GM10248 (cell line): ENCODE measurements at regions not wholly inside any gene's neighbourhood (a gene's known extent, or its start where the extent isn't known, plus 50 kb on each side); places are given as distances from the start of the nearest gene placed in this dataset.

Source experiments
- CTCF ChIA-PET: fragments of 300-600 bp; sonication (Branson Sonifier 250); formaldehyde crosslinking; extraction: SDS; loops from one replicate; lab custom pipeline; 2021; ENCODE audit warnings: antibody characterized with exemption; lab: Yijun Ruan, JAX
- POLR2A ChIA-PET: fragments of 350-650 bp; sonication (Branson Sonifier 250); formaldehyde crosslinking; extraction: SDS; loops from one replicate; lab custom pipeline; 2020; ENCODE audit warnings: antibody characterized with exemption; lab: Yijun Ruan, JAX
- DNase-seq: peaks from one replicate; pipeline ENCODE4 v3.0.0; 2012; ENCODE audit errors: extremely low spot score
- TF ChIP-seq, protein P1 (sequence below): IDR thresholded peaks from 2 replicates; pipeline ENCODE4 v1.5.1; 2012; ENCODE audit warnings: mild to moderate bottlenecking, low read depth; ENCODE audit errors: extremely low read depth, missing control alignments, control extremely low read depth

DNA sequence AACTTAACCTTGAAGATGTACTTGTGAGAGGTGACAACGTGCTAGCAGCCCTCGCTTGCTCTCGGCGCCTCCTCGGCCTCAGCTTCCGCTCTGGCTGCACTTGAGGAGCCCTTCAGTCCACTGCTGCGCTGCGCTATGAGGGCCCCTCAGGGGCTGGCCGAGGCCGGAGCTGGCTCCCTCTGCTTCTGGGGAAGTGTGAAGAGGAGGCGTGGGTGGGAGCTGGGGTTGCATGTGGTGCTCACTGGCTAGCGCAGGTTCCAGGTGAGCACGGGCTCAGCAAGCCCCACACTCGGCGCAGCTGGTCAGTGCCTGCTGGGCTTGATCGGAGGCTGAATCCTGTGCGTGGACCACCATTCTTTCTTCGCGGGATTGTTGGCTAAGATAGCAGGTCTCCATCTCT is 166.1 kb downstream of the MRPS30 start:
- TF ChIP-seq, protein P1, sequence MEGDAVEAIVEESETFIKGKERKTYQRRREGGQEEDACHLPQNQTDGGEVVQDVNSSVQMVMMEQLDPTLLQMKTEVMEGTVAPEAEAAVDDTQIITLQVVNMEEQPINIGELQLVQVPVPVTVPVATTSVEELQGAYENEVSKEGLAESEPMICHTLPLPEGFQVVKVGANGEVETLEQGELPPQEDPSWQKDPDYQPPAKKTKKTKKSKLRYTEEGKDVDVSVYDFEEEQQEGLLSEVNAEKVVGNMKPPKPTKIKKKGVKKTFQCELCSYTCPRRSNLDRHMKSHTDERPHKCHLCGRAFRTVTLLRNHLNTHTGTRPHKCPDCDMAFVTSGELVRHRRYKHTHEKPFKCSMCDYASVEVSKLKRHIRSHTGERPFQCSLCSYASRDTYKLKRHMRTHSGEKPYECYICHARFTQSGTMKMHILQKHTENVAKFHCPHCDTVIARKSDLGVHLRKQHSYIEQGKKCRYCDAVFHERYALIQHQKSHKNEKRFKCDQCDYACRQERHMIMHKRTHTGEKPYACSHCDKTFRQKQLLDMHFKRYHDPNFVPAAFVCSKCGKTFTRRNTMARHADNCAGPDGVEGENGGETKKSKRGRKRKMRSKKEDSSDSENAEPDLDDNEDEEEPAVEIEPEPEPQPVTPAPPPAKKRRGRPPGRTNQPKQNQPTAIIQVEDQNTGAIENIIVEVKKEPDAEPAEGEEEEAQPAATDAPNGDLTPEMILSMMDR = no peak
- POLR2A ChIA-PET = no interaction called here
- no peak for DNase-seq
- CTCF ChIA-PET = interaction anchor here (1.0 to 1.9 kb wide), 4 partner anchors 9 to 25 kb away, joined by 3 to 4 read pairs (median 4); no protein-coding TSS in a partner anchor

DNA sequence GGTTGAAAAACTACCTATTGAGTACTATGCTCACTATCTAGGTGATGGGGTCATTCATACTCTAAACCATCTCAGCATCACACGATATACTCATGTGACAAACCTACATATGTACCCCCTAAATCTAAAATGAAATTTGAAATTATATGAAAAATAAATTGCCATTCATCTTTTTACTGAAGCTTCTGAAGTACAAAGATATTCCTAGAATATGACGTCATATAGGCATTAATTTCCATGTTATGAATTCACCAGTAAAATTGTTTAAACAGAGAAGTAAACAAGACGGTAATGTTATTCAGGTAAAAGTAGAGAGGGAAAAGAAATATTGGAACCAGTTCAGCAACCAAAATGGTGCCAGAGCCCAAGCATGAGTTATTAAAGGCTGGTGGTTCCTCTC is 173.0 kb downstream of the MRPS30 start:
- POLR2A ChIA-PET = no interaction called here
- CTCF ChIA-PET = no interaction called here
- TF ChIP-seq, protein P1 = no peak
- no peak for DNase-seq

DNA sequence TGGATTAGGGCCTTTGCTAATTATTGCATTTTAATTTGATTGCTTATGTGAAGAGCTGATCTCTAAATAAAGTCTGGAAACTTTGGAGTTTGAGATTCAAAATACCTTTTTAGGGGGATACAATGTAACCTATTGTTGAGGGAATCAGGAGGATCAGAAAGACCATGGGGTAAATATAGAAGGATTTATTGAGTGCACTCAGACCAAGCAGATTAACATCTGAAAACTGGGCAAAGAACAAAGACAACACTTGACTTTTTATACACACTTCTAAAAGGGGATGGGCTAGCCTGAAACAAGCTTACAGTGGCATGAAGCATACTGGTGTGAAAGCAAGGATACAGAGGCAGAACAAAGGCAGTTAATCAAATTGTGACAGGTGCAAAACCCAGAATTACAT is 174.3 kb downstream of the MRPS30 start:
- ChIA-PET POLR2A (no interaction called here), CTCF (interaction anchor here (0.7 kb wide), 1 partner anchor 32 kb away, joined by 3 read pairs; no protein-coding TSS in a partner anchor)
- DNase-seq = no peak
- TF ChIP-seq, protein P1 = no peak

DNA sequence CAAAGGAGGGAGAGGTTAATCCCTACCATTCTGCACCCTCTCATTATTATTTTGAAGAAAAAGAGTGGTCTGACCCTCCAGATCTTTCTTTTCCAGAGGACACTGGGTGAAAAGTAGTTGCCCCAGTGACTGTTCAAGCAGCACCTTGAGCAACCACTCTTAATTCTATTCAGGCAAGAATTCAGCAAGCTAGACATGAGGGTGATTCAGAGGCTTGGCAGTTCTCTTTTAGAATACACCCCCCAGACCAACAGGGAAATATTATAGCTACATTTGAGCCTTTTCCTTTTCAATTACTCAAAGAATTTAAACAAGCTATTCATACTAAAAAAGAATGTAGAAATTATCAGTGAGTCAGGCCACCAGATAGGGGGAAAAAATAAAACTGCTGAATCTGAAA is 178.3 kb downstream of the MRPS30 start:
- CTCF ChIA-PET = interaction anchor here (1.5 to 1.6 kb wide), 2 partner anchors 11 to 23 kb away, joined by 4 to 6 read pairs; no protein-coding TSS in a partner anchor
- TF ChIP-seq, protein P1 = no peak
- POLR2A ChIA-PET = no interaction called here
- DNase-seq = no peak

DNA sequence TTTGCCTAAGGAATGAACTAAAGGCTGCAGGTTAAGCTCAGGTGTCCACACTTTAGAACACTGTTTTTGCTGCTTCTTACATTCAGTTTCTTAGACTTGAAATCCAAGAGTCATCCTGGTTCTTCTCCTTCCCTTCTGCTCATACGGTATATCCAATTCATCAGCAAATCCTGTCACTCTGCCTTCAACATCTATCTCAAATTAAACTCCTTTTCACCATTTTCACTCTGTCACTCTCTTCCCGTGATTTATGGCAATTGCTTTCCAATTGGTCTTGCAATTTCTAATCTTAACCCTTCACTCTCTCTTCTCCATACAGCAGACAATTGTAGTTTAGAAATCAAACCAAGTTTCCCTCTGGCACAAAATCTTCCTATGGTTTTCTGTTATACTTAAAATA is 182.9 kb downstream of the MRPS30 start:
- DNase-seq = no peak
- ChIA-PET POLR2A (no interaction called here), CTCF (no interaction called here)
- TF ChIP-seq, protein P1 = no peak

DNA sequence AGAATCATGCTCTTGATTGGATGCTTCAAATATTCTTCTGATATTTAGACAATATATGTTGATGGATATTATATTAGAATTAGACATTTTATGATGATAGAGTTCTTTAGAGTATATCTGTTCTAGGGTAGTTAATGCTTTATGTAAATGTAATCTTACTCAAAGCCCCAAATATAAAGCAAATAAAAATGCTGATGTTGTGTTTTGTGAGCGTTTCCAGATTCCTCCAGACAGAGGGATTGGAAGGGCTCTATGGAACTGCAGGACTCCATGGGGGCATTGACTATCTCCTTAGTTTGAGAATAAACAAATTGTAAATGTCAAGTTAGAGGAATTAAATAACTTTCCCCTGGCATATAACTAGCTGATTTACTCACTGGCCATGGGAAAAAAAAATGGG is 184.5 kb downstream of the MRPS30 start:
- POLR2A ChIA-PET = no interaction called here
- CTCF ChIA-PET = interaction anchor here (1.0 kb wide), 1 partner anchor 45 kb away, joined by 3 read pairs; no protein-coding TSS in a partner anchor
- TF ChIP-seq, protein P1 = no peak
- no peak for DNase-seq
